Gastroesophageal sphincter (tissue), 4 donors: ENCODE measurements at regions not wholly inside any gene's neighbourhood (a gene's known extent, or its start where the extent isn't known, plus 50 kb on each side); places are given as distances from the start of the nearest gene placed in this dataset.

ENCODE experiments used
- ATAC-seq: fragments of 150-250 bp; one replicate; pipeline ENCODE4 v1.9.1; 2016; ENCODE audit warnings: mild to moderate bottlenecking, moderate library complexity
- H3K27ac ChIP-seq, 4 donors: fragments of 200-600 bp; sonication (generic) in 3 of 4; 1 replicate in 3 of 4; 2 replicates in 1 of 4; pipeline ENCODE4 v1.5.1; 2016 to 2019
- H3K27me3 ChIP-seq: fragments of 200-600 bp; sonication (generic); one replicate; pipeline ENCODE4 v1.5.1; 2019
- H3K36me3 ChIP-seq, 2 donors: fragments of 200-600 bp; sonication (generic); one replicate each; pipeline ENCODE4 v1.5.1; 2019; ENCODE audit warnings: control low read depth in 1 of 2
- H3K4me1 ChIP-seq, 3 donors: fragments of 200-600 bp; sonication (generic); 1 replicate in 2 of 3; 2 replicates in 1 of 3; pipeline ENCODE4 v1.5.1; 2016 to 2019; ENCODE audit warnings: control low read depth in 2 of 3
- H3K4me3 ChIP-seq, 2 donors: fragments of 200-600 bp; sonication (generic); one replicate each; pipeline ENCODE4 v1.5.1; 2019; ENCODE audit warnings: mild to moderate bottlenecking in 1 of 2, moderate library complexity in 1 of 2
- H3K9me3 ChIP-seq, 3 donors: fragments of 200-600 bp; sonication (generic); one replicate each; pipeline ENCODE4 v1.5.1; 2017 to 2019; ENCODE audit warnings: control low read depth in 2 of 3
- EP300 ChIP-seq: sonication (generic); formaldehyde crosslinking; IDR thresholded peaks from one replicate; pipeline ENCODE4 v1.6.1; 2017; ENCODE audit warnings: antibody characterized with exemption, mild to moderate bottlenecking
- POLR2A ChIP-seq, 2 donors: fragments of 450-650 bp; IDR thresholded peaks; one replicate each; pipeline ENCODE4 v1.6.1; 2017; ENCODE audit warnings: antibody characterized with exemption in 2 of 2, mild to moderate bottlenecking in 2 of 2, moderate library complexity in 1 of 2
- POLR2AphosphoS5 ChIP-seq: sonication (generic); formaldehyde crosslinking; IDR thresholded peaks from one replicate; pipeline ENCODE4 v1.6.1; 2017; ENCODE audit warnings: antibody characterized with exemption
- WGBS, 2 donors: methylation state at CpG; one replicate each; pipeline ENCODE4 v1.1.5; 2018; ENCODE audit warnings: low coverage in 1 of 2; 5-methylcytosine and 5-hydroxymethylcytosine counted together
- TF ChIP-seq, protein P1 (sequence below), 4 experiments: fragments of 200-600 bp in 2 of 4; fragments of 450-650 bp in 2 of 4; sonication (generic) in 1 of 4; IDR thresholded peaks; one replicate each; pipeline ENCODE4 v1.5.1; 2017 to 2019; ENCODE audit warnings: antibody characterized with exemption in 4 of 4, mild to moderate bottlenecking in 2 of 4, moderate library complexity in 2 of 4

DNA sequence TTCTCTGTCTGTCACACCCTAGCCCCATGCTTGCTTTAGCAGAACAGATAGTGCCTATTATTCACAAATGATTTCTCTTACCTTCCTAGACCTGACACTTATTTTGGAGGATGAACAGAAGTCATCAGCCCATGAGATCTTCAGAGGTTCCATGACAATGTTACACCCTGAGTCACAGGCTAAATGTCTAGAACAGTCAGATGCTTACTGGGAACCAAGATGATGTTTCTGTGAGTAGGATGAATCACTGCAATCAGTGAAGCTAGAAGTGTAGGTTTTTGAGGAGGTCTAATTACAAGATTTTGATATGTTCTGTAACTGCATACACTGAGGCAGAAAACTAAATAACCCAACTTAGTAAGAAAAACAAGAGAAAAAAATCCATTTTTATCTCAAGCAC is 123.0 kb upstream of the THUMPD2 start:
- Histone ChIP-seq H3K4me1 (no peaks in the 10 kb centered on the region), H3K27me3 (no peaks in the 10 kb centered on the region), H3K36me3 (no peaks in the 10 kb centered on the region), H3K9me3 (no peaks in the 10 kb centered on the region), H3K27ac (no peak overlapping the region), H3K4me3 (no peak overlapping the region)
- ATAC-seq: no peak
- TF ChIP-seq, protein P1, sequence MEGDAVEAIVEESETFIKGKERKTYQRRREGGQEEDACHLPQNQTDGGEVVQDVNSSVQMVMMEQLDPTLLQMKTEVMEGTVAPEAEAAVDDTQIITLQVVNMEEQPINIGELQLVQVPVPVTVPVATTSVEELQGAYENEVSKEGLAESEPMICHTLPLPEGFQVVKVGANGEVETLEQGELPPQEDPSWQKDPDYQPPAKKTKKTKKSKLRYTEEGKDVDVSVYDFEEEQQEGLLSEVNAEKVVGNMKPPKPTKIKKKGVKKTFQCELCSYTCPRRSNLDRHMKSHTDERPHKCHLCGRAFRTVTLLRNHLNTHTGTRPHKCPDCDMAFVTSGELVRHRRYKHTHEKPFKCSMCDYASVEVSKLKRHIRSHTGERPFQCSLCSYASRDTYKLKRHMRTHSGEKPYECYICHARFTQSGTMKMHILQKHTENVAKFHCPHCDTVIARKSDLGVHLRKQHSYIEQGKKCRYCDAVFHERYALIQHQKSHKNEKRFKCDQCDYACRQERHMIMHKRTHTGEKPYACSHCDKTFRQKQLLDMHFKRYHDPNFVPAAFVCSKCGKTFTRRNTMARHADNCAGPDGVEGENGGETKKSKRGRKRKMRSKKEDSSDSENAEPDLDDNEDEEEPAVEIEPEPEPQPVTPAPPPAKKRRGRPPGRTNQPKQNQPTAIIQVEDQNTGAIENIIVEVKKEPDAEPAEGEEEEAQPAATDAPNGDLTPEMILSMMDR (IDR thresholded peaks at IDR 0.05): no peak
- TF ChIP-seq EP300 (no peak), POLR2A (IDR thresholded peaks at IDR 0.05) (no peak), POLR2AphosphoS5 (no peak)

- no peaks in the 10 kb centered on the region for H3K27me3 ChIP-seq
- no peak for ATAC-seq
- no peaks in the 10 kb centered on the region for H3K9me3 ChIP-seq
- H3K4me3 ChIP-seq: no peak overlapping the region
- H3K36me3 ChIP-seq: no peaks in the 10 kb centered on the region
- whole genome bisulfite sequencing, 2 donors: 73% methylated on average over 3 of the region's 3 CpGs; no CpG with 5 or more reads in 1 of the 2 donors
- no peak for TF ChIP-seq POLR2A (IDR thresholded peaks at IDR 0.05)
- TF ChIP-seq POLR2AphosphoS5: no peak
- TF ChIP-seq, protein P1 (IDR thresholded peaks at IDR 0.05): no peak
- TF ChIP-seq EP300: no peak
- H3K27ac ChIP-seq: no peak overlapping the region
- peaks cover 0 to 5% (median 0%) of the 10 kb centered on the region in 3 donors for H3K4me1 ChIP-seq
These were observed 119.9 kb upstream of the THUMPD2 start for GRCh38 chr2:39898934-39899333.

DNA sequence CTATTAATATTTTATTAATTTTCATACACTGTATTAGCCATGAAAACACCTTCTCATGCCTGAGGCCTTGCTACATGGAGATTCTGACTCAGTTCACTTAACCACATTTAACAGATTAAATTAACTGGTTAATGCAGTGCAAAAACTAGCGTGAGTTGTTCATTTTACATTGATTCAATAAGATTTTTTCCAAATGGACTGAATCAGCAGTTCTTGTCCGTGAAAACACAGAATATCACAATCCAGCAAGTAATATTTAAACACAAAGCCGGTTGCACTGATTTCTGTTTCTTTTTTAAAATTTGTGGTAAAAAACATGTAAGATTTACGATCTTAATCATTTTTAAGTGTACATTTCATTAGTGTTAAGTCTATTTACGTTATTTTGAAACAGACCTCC is 118.2 kb upstream of the THUMPD2 start:
- Histone ChIP-seq H3K27me3 (no peaks in the 10 kb centered on the region), H3K27ac (no peak overlapping the region), H3K36me3 (no peaks in the 10 kb centered on the region), H3K4me1 (peaks cover 0 to 5% (median 0%) of the 10 kb centered on the region in 3 donors), H3K9me3 (no peaks in the 10 kb centered on the region), H3K4me3 (no peak overlapping the region)
- no peak for ATAC-seq
- 88 to 94% methylated on average over 5 of the region's 5 CpGs for WGBS, 2 donors
- TF ChIP-seq, protein P1 (IDR thresholded peaks at IDR 0.05): no peak
- TF ChIP-seq EP300 (no peak), POLR2A (IDR thresholded peaks at IDR 0.05) (no peak), POLR2AphosphoS5 (no peak)

- Histone ChIP-seq H3K27me3 (no peaks in the 10 kb centered on the region), H3K4me3 (no peak overlapping the region), H3K27ac (peak overlapping the region in 2 of 4 donors; percentile 0 to 18), H3K36me3 (no peaks in the 10 kb centered on the region), H3K9me3 (no peaks in the 10 kb centered on the region), H3K4me1 (peaks cover 0 to 22% (median 4%) of the 10 kb centered on the region in 3 donors)
- TF ChIP-seq POLR2AphosphoS5: no peak
- TF ChIP-seq, protein P1 (IDR thresholded peaks at IDR 0.05): no peak
- no peak for TF ChIP-seq EP300
- no peak for TF ChIP-seq POLR2A (IDR thresholded peaks at IDR 0.05)
- 34 to 72% methylated on average over 5 to 8 of the region's 8 CpGs for WGBS, 2 donors
- ATAC-seq: no peak
These were observed 115.0 kb upstream of the THUMPD2 start for GRCh38 chr2:39894082-39894481.

GRCh38 chr2:39893616-39894015 is 114.6 kb upstream of the THUMPD2 start:
- H3K27ac ChIP-seq: peak overlapping the region in 1 of 4 donors; percentile 0
- H3K9me3 ChIP-seq: no peaks in the 10 kb centered on the region
- no peak for TF ChIP-seq POLR2AphosphoS5
- no peak for TF ChIP-seq POLR2A (IDR thresholded peaks at IDR 0.05)
- TF ChIP-seq, protein P1 (IDR thresholded peaks at IDR 0.05): no peak
- no peak for TF ChIP-seq EP300
- no peak overlapping the region for H3K4me3 ChIP-seq
- no peaks in the 10 kb centered on the region for H3K36me3 ChIP-seq
- ATAC-seq: no peak
- peaks cover 0 to 22% (median 4%) of the 10 kb centered on the region in 3 donors for H3K4me1 ChIP-seq
- no peaks in the 10 kb centered on the region for H3K27me3 ChIP-seq
- 17 to 46% methylated on average over 2 to 4 of the region's 4 CpGs for WGBS, 2 donors
